HL-60 (cell line): ENCODE measurements at regions not wholly inside any gene's neighbourhood (a gene's known extent, or its start where the extent isn't known, plus 50 kb on each side); places are given as distances from the start of the nearest gene placed in this dataset.

Experiments
- DNase-seq, 2 experiments: peaks; one replicate each; pipeline ENCODE4 v3.0.0-alpha.2; 2010 to 2020; ENCODE audit warnings: low read depth in 1 of 2, low spot score in 1 of 2
- H3K27ac ChIP-seq: fragments of 250-450 bp; sonication (Bioruptor Pico); replicated peaks from 2 replicates; pipeline ENCODE4 v1.5.1; 2020; ENCODE audit warnings: mild to moderate bottlenecking, moderate library complexity
- H3K27me3 ChIP-seq: fragments of 250-450 bp; sonication (Bioruptor Pico); 2 replicates; pipeline ENCODE4 v1.5.1; 2021; ENCODE audit warnings: mild to moderate bottlenecking, moderate library complexity; ENCODE audit not compliant: insufficient read depth, poor library complexity, severe bottlenecking
- H3K4me3 ChIP-seq: replicated peaks from 2 replicates; pipeline ENCODE4 v1.5.1; 2011; ENCODE audit warnings: mild to moderate bottlenecking, control low read depth, low read length; ENCODE audit not compliant: insufficient read depth
- CTCF ChIP-seq: IDR thresholded peaks from one replicate; pipeline ENCODE4 v1.5.1; 2011; ENCODE audit warnings: low read length, control low read depth, inconsistent platforms; ENCODE audit not compliant: insufficient read depth
- GABPA ChIP-seq: IDR thresholded peaks from 2 replicates; pipeline ENCODE4 v1.6.1; 2012; ENCODE audit warnings: low read depth
- POLR2AphosphoS5 ChIP-seq: IDR thresholded peaks from 2 replicates; pipeline ENCODE4 v1.6.1; 2012; ENCODE audit warnings: low read depth
- REST ChIP-seq: IDR thresholded peaks from 2 replicates; pipeline ENCODE4 v1.6.1; 2012; ENCODE audit warnings: low read depth; ENCODE audit not compliant: insufficient replicate concordance
- SPI1 ChIP-seq: IDR thresholded peaks from 2 replicates; pipeline ENCODE4 v1.6.1; 2012; ENCODE audit warnings: low read depth, mild to moderate bottlenecking, borderline replicate concordance

GRCh38 chr20:17036541-17036940 lies 190.3 kb upstream of the PCSK2 start:
- no peak for DNase-seq
- no peak for TF ChIP-seq CTCF
- TF ChIP-seq POLR2AphosphoS5: no peak
- no peak for TF ChIP-seq SPI1

GRCh38 chr20:17042122-17042521 lies 184.7 kb upstream of the PCSK2 start:
- Histone ChIP-seq H3K4me3 (no peak overlapping the region), H3K27me3 (peaks cover 2% of the 10 kb centered on the region), H3K27ac (no peak overlapping the region)
- TF ChIP-seq GABPA: no peak
- TF ChIP-seq REST: no peak
- TF ChIP-seq SPI1: no peak
- no peak for TF ChIP-seq CTCF
- no peak for TF ChIP-seq POLR2AphosphoS5
- no peak for DNase-seq

More at GRCh38 chr20:17036541-17036940, 190.3 kb upstream of the PCSK2 start:
- Histone ChIP-seq H3K27ac (no peak overlapping the region), H3K4me3 (no peak overlapping the region), H3K27me3 (peaks cover 2% of the 10 kb centered on the region)

- no peak overlapping the region for H3K27ac ChIP-seq
- no peak for DNase-seq
- no peak overlapping the region for H3K4me3 ChIP-seq
- TF ChIP-seq GABPA (no peak), POLR2AphosphoS5 (no peak)
- H3K27me3 ChIP-seq: peaks cover 2% of the 10 kb centered on the region
Observed at GRCh38 chr20:17043323-17043722, 183.5 kb upstream of the PCSK2 start.

GRCh38 chr20:17044891-17045290 lies 181.9 kb upstream of the PCSK2 start:
- no peak overlapping the region for H3K27ac ChIP-seq
- TF ChIP-seq GABPA (no peak), POLR2AphosphoS5 (no peak), REST (no peak)

GRCh38 chr20:17059465-17059864 lies 167.4 kb upstream of the PCSK2 start:
- Histone ChIP-seq H3K4me3 (no peak overlapping the region), H3K27me3 (no peaks in the 10 kb centered on the region), H3K27ac (no peak overlapping the region)
- TF ChIP-seq REST: no peak
- no peak for TF ChIP-seq SPI1
- TF ChIP-seq POLR2AphosphoS5: no peak
- DNase-seq: no peak

More at GRCh38 chr20:17044891-17045290, 181.9 kb upstream of the PCSK2 start:
- Histone ChIP-seq H3K4me3 (no peak overlapping the region), H3K27me3 (peaks cover 2% of the 10 kb centered on the region)
- no peak for DNase-seq
